Activated T-helper 1 cell treated with Interleukin-2 at 50 U/mL for 16 hours (primary cell): ENCODE measurements at regions not wholly inside any gene's neighbourhood (a gene's known extent, or its start where the extent isn't known, plus 50 kb on each side); places are given as distances from the start of the nearest gene placed in this dataset.

Experiments used
- DNase-seq: peaks from one replicate; pipeline ENCODE4 v3.0.0-alpha.2; 2020; ENCODE audit warnings: low read depth

GRCh38 chr5:54645882-54646355 lies 128.4 kb downstream of the SNX18 start:
- DNase-seq, result no peak

- DNase-seq, result no peak
Observed at GRCh38 chr5:54644226-54644625, 126.7 kb downstream of the SNX18 start.

GRCh38 chr5:54643685-54644106 lies 126.1 kb downstream of the SNX18 start:
- no peak for DNase-seq

- no peak for DNase-seq
Observed at GRCh38 chr5:54639621-54640020, 122.1 kb downstream of the SNX18 start.

GRCh38 chr5:54638106-54638505 lies 120.5 kb downstream of the SNX18 start:
- no peak for DNase-seq

- no peak for DNase-seq
Observed at GRCh38 chr5:54637654-54638053, 120.1 kb downstream of the SNX18 start.

- no peak for DNase-seq
Observed at GRCh38 chr5:54634089-54634488, 116.5 kb downstream of the SNX18 start.

- no peak for DNase-seq
Observed at GRCh38 chr5:54632131-54632701, 114.7 kb downstream of the SNX18 start.

- no peak for DNase-seq
Observed at GRCh38 chr5:54630738-54631359, 113.3 kb downstream of the SNX18 start.

GRCh38 chr5:54629115-54629514 lies 111.6 kb downstream of the SNX18 start:
- DNase-seq, result no peak

- no peak for DNase-seq
Observed at GRCh38 chr5:54628050-54628449, 110.5 kb downstream of the SNX18 start.

- no peak for DNase-seq
Observed at GRCh38 chr5:54626407-54626806, 108.8 kb downstream of the SNX18 start.

- no peak for DNase-seq
Observed at GRCh38 chr5:54624805-54625568, 107.4 kb downstream of the SNX18 start.

- no peak for DNase-seq
Observed at GRCh38 chr5:54621709-54622108, 104.2 kb downstream of the SNX18 start.

- no peak for DNase-seq
Observed at GRCh38 chr5:54621048-54621447, 103.5 kb downstream of the SNX18 start.

- no peak for DNase-seq
Observed at GRCh38 chr5:54620141-54620933, 102.8 kb downstream of the SNX18 start.

- DNase-seq, result no peak
Observed at GRCh38 chr5:54619731-54620130, 102.2 kb downstream of the SNX18 start.

- DNase-seq, result no peak
Observed at GRCh38 chr5:54616518-54617220, 99.1 kb downstream of the SNX18 start.

GRCh38 chr5:54616031-54616430 lies 98.5 kb downstream of the SNX18 start:
- no peak for DNase-seq

GRCh38 chr5:54615381-54615780 lies 97.8 kb downstream of the SNX18 start:
- DNase-seq, result no peak

GRCh38 chr5:54612711-54613110 lies 95.2 kb downstream of the SNX18 start:
- no peak for DNase-seq
